Nephron (organoid): ENCODE measurements at regions not wholly inside any gene's neighbourhood (a gene's known extent, or its start where the extent isn't known, plus 50 kb on each side); places are given as distances from the start of the nearest gene placed in this dataset.

Experiments
- H3K27ac Mint-ChIP-seq, 3 experiments: 2 replicates each; pipeline ENCODE4 v1.8.0; 2020; ENCODE audit warnings: mixed read lengths in 3 of 3, mild to moderate bottlenecking in 2 of 3, moderate library complexity in 1 of 3
- H3K27me3 Mint-ChIP-seq: 2 replicates; pipeline ENCODE4 v1.8.0; 2021; ENCODE audit warnings: low read depth, mild to moderate bottlenecking, moderate library complexity, mixed read lengths
- H3K36me3 Mint-ChIP-seq: 2 replicates; pipeline ENCODE4 v1.8.0; 2020; ENCODE audit warnings: low read depth, mixed read lengths
- H3K4me1 Mint-ChIP-seq: 2 replicates; pipeline ENCODE4 v1.8.0; 2020; ENCODE audit warnings: mixed read lengths
- H3K4me3 Mint-ChIP-seq, 3 experiments: 2 replicates each; pipeline ENCODE4 v1.8.0; 2020; ENCODE audit warnings: mild to moderate bottlenecking in 3 of 3, mixed read lengths in 3 of 3, moderate library complexity in 2 of 3
- H3K9me3 Mint-ChIP-seq: 2 replicates; pipeline ENCODE4 v1.8.0; 2020; ENCODE audit warnings: mixed read lengths
- TF ChIP-seq, protein P1 (sequence below), 3 experiments: fragments of 200-600 bp; sonication (generic); IDR thresholded peaks; one replicate each; pipeline ENCODE4 v1.5.0; 2021; ENCODE audit warnings: antibody characterized with exemption in 3 of 3; ENCODE audit not compliant: unreplicated experiment in 3 of 3

DNA sequence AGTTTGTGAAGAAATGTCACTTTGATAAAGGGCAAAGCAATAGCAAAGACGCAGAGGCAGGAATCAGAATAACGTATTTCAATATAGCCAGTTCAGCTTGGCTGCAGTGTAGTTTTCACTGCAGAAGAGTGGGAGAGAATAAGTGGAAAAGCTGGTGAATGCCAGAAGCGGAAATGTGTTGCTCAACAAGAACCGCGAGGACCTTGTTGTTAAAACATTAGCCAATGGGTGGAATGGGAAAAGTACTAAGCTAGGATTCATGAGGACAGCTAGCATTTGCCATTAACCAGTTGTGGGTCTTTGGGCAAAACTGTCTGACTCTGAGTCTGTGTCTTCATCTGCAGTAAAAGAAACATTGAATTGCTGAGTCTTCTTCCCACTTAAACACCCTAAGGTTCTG, 292.9 kb upstream of the GRIP1 start:
- H3K4me1 Mint-ChIP-seq = no peaks in the 10 kb centered on the region
- H3K4me3 Mint-ChIP-seq = no peak overlapping the region
- no peaks in the 10 kb centered on the region for H3K27me3 Mint-ChIP-seq
- H3K27ac Mint-ChIP-seq = no peak overlapping the region
- TF ChIP-seq, protein P1, sequence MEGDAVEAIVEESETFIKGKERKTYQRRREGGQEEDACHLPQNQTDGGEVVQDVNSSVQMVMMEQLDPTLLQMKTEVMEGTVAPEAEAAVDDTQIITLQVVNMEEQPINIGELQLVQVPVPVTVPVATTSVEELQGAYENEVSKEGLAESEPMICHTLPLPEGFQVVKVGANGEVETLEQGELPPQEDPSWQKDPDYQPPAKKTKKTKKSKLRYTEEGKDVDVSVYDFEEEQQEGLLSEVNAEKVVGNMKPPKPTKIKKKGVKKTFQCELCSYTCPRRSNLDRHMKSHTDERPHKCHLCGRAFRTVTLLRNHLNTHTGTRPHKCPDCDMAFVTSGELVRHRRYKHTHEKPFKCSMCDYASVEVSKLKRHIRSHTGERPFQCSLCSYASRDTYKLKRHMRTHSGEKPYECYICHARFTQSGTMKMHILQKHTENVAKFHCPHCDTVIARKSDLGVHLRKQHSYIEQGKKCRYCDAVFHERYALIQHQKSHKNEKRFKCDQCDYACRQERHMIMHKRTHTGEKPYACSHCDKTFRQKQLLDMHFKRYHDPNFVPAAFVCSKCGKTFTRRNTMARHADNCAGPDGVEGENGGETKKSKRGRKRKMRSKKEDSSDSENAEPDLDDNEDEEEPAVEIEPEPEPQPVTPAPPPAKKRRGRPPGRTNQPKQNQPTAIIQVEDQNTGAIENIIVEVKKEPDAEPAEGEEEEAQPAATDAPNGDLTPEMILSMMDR (IDR thresholded peaks at IDR 0.05; ENCODE audit: unreplicated experiment in 3 of 3) = no peak
- H3K36me3 Mint-ChIP-seq = no peaks in the 10 kb centered on the region
- H3K9me3 Mint-ChIP-seq = peaks cover 2% of the 10 kb centered on the region

DNA sequence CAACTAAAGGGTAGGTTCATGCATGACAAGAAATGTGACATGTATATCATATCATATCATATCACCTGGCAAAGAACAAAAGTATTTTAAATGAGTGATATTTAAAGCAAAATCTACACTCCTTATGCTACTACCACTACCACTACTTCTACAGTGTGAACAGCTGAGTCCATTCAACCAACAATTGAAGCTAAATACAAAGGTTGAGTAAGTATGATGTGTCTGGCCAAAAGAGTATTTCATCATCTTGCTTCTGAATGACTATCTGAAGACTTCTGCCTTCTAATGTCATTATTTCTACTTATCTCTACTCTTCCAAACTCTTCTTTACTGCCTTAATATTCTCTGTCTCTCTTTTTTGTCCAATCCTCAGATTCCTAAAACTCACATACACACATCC, 292.6 kb upstream of the CAND1 start:
- Mint-ChIP-seq H3K4me3 (no peak overlapping the region), H3K36me3 (no peaks in the 10 kb centered on the region), H3K4me1 (peaks cover 11% of the 10 kb centered on the region), H3K27me3 (no peaks in the 10 kb centered on the region), H3K9me3 (no peaks in the 10 kb centered on the region), H3K27ac (no peak overlapping the region)
- TF ChIP-seq, protein P1 (IDR thresholded peaks at IDR 0.05; ENCODE audit: unreplicated experiment in 3 of 3) = no peak

DNA sequence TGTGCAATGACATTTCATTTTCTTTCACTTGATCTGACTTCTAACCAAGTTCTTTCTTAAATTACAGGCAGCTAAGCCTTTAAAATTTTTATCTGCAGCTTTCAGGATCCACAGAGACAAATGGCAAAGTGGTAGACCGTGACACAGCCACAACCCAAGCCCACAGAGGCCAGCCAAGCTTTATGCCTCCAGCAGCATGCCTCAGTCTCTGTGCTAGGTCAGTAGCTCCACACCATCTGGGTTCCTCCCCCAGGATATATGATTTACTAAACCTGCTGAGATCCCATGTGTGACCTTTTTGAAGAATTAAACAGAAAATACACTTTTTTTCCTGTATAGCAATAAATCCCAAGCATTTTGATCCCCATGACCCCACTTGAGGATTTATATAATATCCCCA, 290.4 kb upstream of the CAND1 start:
- TF ChIP-seq, protein P1 (IDR thresholded peaks at IDR 0.05; ENCODE audit: unreplicated experiment in 3 of 3) = no peak
- no peaks in the 10 kb centered on the region for H3K36me3 Mint-ChIP-seq

DNA sequence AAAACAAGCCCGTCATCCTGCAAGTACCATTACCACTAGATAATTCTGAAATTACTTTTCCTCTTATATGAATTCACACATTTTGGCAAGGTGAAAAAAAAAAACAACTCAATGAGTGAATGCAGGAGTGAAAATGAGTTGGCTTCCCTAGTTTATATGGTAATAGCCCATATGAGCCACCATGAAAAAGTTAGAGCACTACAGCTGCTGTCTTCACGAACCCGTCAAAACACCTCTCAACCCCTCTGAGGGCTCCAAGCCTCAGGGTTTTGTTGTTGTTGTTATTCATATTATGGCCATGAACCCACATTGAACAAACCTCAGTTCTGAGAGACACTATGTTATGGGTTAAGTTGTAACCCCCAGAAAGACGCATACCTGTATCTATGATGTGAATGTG, 289.9 kb upstream of the CAND1 start:
- TF ChIP-seq, protein P1 (IDR thresholded peaks at IDR 0.05; ENCODE audit: unreplicated experiment in 3 of 3) = no peak
- Mint-ChIP-seq H3K27me3 (no peaks in the 10 kb centered on the region), H3K9me3 (no peaks in the 10 kb centered on the region), H3K4me1 (peaks cover 11% of the 10 kb centered on the region), H3K36me3 (no peaks in the 10 kb centered on the region), H3K4me3 (no peak overlapping the region), H3K27ac (peak overlapping the region in 1 of 3 experiments; percentile 31)

More for the DNA sequence above, 290.4 kb upstream of the CAND1 start:
- Mint-ChIP-seq H3K4me1 (peaks cover 11% of the 10 kb centered on the region), H3K9me3 (no peaks in the 10 kb centered on the region), H3K27me3 (no peaks in the 10 kb centered on the region), H3K27ac (peak overlapping the region in 1 of 3 experiments; percentile 47), H3K4me3 (no peak overlapping the region)

DNA sequence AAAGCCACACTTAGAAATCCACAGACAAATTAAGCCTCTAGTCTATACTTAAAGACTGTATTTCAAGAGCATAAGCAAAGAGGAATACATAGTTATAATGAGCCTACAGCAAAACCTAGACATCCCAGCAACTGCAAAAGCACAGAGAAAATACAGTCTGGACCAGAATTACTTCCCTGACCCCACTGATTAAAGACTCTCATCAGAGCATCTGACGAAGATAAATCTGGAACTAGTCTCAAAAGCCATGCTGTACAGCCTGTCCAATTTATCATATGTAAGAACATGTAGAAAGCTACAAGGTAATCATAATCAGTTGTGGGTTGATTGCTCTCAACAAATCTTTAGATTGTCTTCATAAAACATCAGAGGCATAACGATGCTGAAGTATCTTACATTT, 285.1 kb upstream of the CAND1 start:
- H3K4me3 Mint-ChIP-seq = no peak overlapping the region
- no peaks in the 10 kb centered on the region for H3K36me3 Mint-ChIP-seq
- H3K27me3 Mint-ChIP-seq = no peaks in the 10 kb centered on the region
- peaks cover 6% of the 10 kb centered on the region for H3K4me1 Mint-ChIP-seq
- TF ChIP-seq, protein P1 (IDR thresholded peaks at IDR 0.05; ENCODE audit: unreplicated experiment in 3 of 3) = no peak
- H3K27ac Mint-ChIP-seq = peak overlapping the region in 1 of 3 experiments; percentile 56
- H3K9me3 Mint-ChIP-seq = no peaks in the 10 kb centered on the region

DNA sequence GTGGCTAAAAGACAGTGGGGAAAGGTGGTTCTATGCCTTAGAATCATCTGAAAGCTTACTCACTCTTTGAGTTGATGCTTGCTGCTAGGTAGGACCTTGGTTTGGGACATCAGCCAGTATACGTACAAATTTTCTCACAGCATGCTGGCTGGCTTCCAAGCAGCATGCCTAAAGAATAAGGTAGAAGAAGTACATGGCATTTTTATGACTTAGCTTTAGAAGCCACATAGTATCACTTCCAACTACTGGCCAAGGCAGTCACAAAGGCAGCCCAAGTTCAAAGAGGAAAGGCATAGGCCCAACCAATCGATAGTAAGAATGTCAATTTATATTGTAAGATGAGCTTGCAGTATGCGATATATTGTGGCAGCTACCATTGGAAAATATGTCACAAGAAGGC, 284.2 kb upstream of the CAND1 start:
- peaks cover 11% of the 10 kb centered on the region for H3K4me1 Mint-ChIP-seq
- H3K27ac Mint-ChIP-seq = no peak overlapping the region
- H3K27me3 Mint-ChIP-seq = no peaks in the 10 kb centered on the region
- no peaks in the 10 kb centered on the region for H3K9me3 Mint-ChIP-seq
- TF ChIP-seq, protein P1 (IDR thresholded peaks at IDR 0.05; ENCODE audit: unreplicated experiment in 3 of 3) = no peak
- no peak overlapping the region for H3K4me3 Mint-ChIP-seq
- H3K36me3 Mint-ChIP-seq = no peaks in the 10 kb centered on the region
